ENCODE measurements at regions not wholly inside any gene's neighbourhood (a gene's known extent, or its start where the extent isn't known, plus 50 kb on each side); places are given as distances from the start of the nearest gene placed in this dataset.

DNA sequence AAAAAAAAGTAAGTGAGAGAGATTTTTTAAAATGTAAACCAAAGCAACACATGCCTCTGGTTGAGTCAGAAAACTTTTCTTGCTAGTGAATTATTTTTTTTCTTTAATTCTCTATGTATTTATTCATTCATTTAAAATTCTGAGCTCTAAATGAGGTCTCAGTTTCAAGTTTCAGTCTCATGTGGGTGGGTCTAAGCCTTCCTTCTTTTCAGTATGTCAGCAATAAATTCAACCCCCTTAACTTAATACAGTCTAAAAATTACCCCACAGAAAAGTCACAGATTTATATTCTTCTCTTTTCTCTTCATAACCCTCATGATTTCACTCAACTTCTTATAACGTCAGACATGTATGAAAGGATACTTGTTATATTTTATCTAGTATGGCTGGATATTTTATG is 663.3 kb upstream of the PTCHD4 start:
- TF ChIP-seq, protein P1, sequence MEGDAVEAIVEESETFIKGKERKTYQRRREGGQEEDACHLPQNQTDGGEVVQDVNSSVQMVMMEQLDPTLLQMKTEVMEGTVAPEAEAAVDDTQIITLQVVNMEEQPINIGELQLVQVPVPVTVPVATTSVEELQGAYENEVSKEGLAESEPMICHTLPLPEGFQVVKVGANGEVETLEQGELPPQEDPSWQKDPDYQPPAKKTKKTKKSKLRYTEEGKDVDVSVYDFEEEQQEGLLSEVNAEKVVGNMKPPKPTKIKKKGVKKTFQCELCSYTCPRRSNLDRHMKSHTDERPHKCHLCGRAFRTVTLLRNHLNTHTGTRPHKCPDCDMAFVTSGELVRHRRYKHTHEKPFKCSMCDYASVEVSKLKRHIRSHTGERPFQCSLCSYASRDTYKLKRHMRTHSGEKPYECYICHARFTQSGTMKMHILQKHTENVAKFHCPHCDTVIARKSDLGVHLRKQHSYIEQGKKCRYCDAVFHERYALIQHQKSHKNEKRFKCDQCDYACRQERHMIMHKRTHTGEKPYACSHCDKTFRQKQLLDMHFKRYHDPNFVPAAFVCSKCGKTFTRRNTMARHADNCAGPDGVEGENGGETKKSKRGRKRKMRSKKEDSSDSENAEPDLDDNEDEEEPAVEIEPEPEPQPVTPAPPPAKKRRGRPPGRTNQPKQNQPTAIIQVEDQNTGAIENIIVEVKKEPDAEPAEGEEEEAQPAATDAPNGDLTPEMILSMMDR (optimal IDR thresholded peaks at IDR 0.05 in 1 of 3, IDR thresholded peaks at IDR 0.05 in 1 of 3, conservative IDR thresholded peaks at IDR 0.05 in 1 of 3; ENCODE audit: extremely low read depth in 1 of 3, insufficient read depth in 2 of 3, low read length in 3 of 3), result no peak
- TF ChIP-seq EZH2 (IDR thresholded peaks at IDR 0.05; ENCODE audit: low read length), result no peak

Measured in keratinocyte (primary cell).